ENCODE measurements at regions not wholly inside any gene's neighbourhood (a gene's known extent, or its start where the extent isn't known, plus 50 kb on each side); places are given as distances from the start of the nearest gene placed in this dataset.

GRCh38 chr2:194102546-194102945 lies 1554.5 kb upstream of the SLC39A10 start:
- TF ChIP-seq CTCF (IDR thresholded peaks at IDR 0.05): no peak
- H3K9me3 Mint-ChIP-seq (ENCODE audit: unreplicated experiment): no peaks in the 10 kb centered on the region

GRCh38 chr2:194100201-194100600 lies 1556.8 kb upstream of the SLC39A10 start:
- no peaks in the 10 kb centered on the region for H3K27me3 Mint-ChIP-seq (ENCODE audit: unreplicated experiment)
- no peak overlapping the region for H3K27ac Mint-ChIP-seq (ENCODE audit: unreplicated experiment)
- no peaks in the 10 kb centered on the region for H3K36me3 Mint-ChIP-seq (ENCODE audit: unreplicated experiment)
- H3K9me3 Mint-ChIP-seq (ENCODE audit: unreplicated experiment): no peaks in the 10 kb centered on the region
- no peak overlapping the region for H3K4me3 Mint-ChIP-seq (ENCODE audit: unreplicated experiment)
- no peak for TF ChIP-seq CTCF (IDR thresholded peaks at IDR 0.05)
- no peaks in the 10 kb centered on the region for H3K4me1 Mint-ChIP-seq (ENCODE audit: unreplicated experiment)
- DNase-seq (ENCODE audit: extremely low spot score, unreplicated experiment): no peak

More at GRCh38 chr2:194102546-194102945, 1554.5 kb upstream of the SLC39A10 start:
- no peak for DNase-seq (ENCODE audit: extremely low spot score, unreplicated experiment)
- Mint-ChIP-seq H3K27me3 (ENCODE audit: unreplicated experiment) (peaks cover 2% of the 10 kb centered on the region), H3K4me3 (ENCODE audit: unreplicated experiment) (no peak overlapping the region), H3K27ac (ENCODE audit: unreplicated experiment) (no peak overlapping the region), H3K4me1 (ENCODE audit: unreplicated experiment) (no peaks in the 10 kb centered on the region), H3K36me3 (ENCODE audit: unreplicated experiment) (no peaks in the 10 kb centered on the region)

DNA sequence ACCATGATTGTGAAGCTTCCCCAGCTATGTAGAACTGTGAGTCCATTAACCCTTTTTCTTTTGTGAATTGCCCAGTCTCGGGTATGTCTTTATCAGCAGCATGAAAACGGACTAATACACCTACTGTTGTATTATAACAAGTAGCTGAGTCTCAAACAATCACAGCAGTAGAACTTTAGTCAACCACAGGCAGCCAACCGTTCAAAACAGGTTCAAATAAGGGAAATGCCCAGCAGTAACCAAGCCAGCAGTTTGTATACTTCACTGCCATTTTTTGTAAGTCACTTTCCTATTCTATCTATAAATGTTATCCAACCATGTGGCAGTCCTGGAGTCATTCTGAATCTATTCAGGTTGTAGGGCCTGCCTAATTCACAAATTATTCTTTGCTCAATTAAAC lies 1560.6 kb upstream of the SLC39A10 start:
- Mint-ChIP-seq H3K4me1 (ENCODE audit: unreplicated experiment) (no peaks in the 10 kb centered on the region), H3K9me3 (ENCODE audit: unreplicated experiment) (no peaks in the 10 kb centered on the region), H3K4me3 (ENCODE audit: unreplicated experiment) (no peak overlapping the region), H3K27me3 (ENCODE audit: unreplicated experiment) (no peaks in the 10 kb centered on the region), H3K36me3 (ENCODE audit: unreplicated experiment) (no peaks in the 10 kb centered on the region), H3K27ac (ENCODE audit: unreplicated experiment) (no peak overlapping the region)
- no peak for DNase-seq (ENCODE audit: extremely low spot score, unreplicated experiment)
- no peak for TF ChIP-seq CTCF (IDR thresholded peaks at IDR 0.05)

DNA sequence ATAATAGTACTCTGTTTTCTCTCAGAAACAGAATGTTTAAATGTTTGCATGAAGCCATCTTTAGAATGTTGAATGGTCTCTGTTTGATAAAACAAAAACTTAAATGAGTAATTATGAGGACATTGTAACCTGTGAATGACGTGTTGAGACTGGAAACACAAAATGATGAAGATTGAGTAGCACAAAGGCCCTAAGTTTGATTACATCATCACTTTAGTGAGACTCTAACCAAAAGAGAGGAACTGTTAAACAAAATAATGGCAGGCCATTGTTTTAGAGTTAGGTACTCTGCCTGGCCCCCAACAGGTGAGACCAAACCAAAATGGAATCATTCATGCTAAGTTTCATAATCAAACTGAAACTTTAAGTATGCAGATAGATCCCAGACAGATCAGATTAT lies 1561.7 kb upstream of the SLC39A10 start:
- DNase-seq (ENCODE audit: extremely low spot score, unreplicated experiment): no peak
- no peaks in the 10 kb centered on the region for H3K4me1 Mint-ChIP-seq (ENCODE audit: unreplicated experiment)
- no peak overlapping the region for H3K27ac Mint-ChIP-seq (ENCODE audit: unreplicated experiment)
- H3K4me3 Mint-ChIP-seq (ENCODE audit: unreplicated experiment): no peak overlapping the region
- no peaks in the 10 kb centered on the region for H3K9me3 Mint-ChIP-seq (ENCODE audit: unreplicated experiment)
- H3K36me3 Mint-ChIP-seq (ENCODE audit: unreplicated experiment): no peaks in the 10 kb centered on the region
- no peak for TF ChIP-seq CTCF (IDR thresholded peaks at IDR 0.05)
- no peaks in the 10 kb centered on the region for H3K27me3 Mint-ChIP-seq (ENCODE audit: unreplicated experiment)

DNA sequence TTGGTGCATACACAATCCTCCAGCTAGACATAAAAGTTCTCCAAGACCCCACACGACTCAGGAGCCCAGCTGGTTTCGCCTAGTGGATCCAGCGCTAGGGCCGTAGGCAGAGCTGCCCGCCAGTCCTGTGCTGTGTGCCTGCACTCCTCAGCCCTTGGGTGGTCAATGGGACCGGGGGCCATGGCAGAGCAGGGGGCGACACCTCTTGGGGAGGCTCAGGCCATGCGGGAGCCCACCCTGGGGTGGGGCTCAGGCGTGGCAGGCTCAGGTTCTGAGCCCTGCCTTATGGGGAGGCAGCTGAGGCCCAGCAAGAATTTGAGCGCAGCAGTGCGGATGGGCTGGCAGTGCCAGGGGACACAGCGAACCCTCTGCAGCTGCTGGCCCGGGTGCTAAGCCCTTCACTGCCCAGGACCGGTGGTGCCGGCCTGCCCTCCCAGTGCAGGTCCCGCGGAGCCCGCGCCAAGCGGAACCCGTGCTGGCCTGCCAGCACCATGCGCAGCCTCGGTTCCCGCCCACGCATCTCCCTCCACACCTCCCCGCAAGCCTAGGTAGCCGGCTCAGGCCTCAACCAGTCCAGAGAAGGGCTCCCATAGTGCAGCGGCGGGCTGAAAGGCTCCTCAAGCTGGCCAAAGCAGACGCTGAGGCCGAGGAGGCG lies 1566.6 kb upstream of the SLC39A10 start:
- H3K36me3 Mint-ChIP-seq (ENCODE audit: unreplicated experiment): no peaks in the 10 kb centered on the region
- H3K27me3 Mint-ChIP-seq (ENCODE audit: unreplicated experiment): peaks cover 2% of the 10 kb centered on the region
- H3K4me1 Mint-ChIP-seq (ENCODE audit: unreplicated experiment): peaks cover 21% of the 10 kb centered on the region
- no peak overlapping the region for H3K4me3 Mint-ChIP-seq (ENCODE audit: unreplicated experiment)
- TF ChIP-seq CTCF (IDR thresholded peaks at IDR 0.05): no peak
- H3K27ac Mint-ChIP-seq (ENCODE audit: unreplicated experiment): no peak overlapping the region
- H3K9me3 Mint-ChIP-seq (ENCODE audit: unreplicated experiment): no peaks in the 10 kb centered on the region
- no peak for DNase-seq (ENCODE audit: extremely low spot score, unreplicated experiment)

All from osteocyte (in vitro differentiated cells).